SK-N-MC (cell line): ENCODE measurements at regions not wholly inside any gene's neighbourhood (a gene's known extent, or its start where the extent isn't known, plus 50 kb on each side); places are given as distances from the start of the nearest gene placed in this dataset.

ENCODE experiments used
- DNase-seq: peaks from one replicate; pipeline ENCODE4 v3.0.0-alpha.2; 2011; ENCODE audit warnings: low read depth, low spot score
- H3K27ac ChIP-seq: fragments of 200-600 bp; sonication (generic); 2 replicates; pipeline ENCODE4 v1.5.1; 2016; ENCODE audit warnings: mixed run types
- H3K36me3 ChIP-seq: fragments of 200-600 bp; sonication (generic); 2 replicates; pipeline ENCODE4 v1.6.1; 2017; ENCODE audit warnings: antibody characterized with exemption, low read length, mixed read lengths; ENCODE audit not compliant: insufficient read depth
- H3K4me3 ChIP-seq: fragments of 200-600 bp; sonication (generic); 2 replicates; pipeline ENCODE4 v1.5.1; 2016
- H3K9ac ChIP-seq: fragments of 200-600 bp; sonication (generic); 2 replicates; pipeline ENCODE4 v1.8.0; 2017; ENCODE audit warnings: mixed run types, mixed read lengths; ENCODE audit not compliant: insufficient read length
- H3K9me3 ChIP-seq: fragments of 200-600 bp; sonication (generic); 2 replicates; pipeline ENCODE4 v1.6.1; 2017; ENCODE audit warnings: low read depth, mild to moderate bottlenecking, antibody characterized with exemption, low read length, moderate library complexity, mixed read lengths
- EZH2 ChIP-seq: fragments of 200-600 bp; sonication (generic); IDR thresholded peaks from one replicate; pipeline ENCODE4 v1.6.1; 2017; ENCODE audit warnings: antibody characterized with exemption
- FOXP2 ChIP-seq: optimal IDR thresholded peaks from 2 replicates; pipeline ENCODE3; 2011; ENCODE audit warnings: mild to moderate bottlenecking, moderate library complexity; ENCODE audit not compliant: insufficient read depth; ENCODE audit errors: extremely low read length, control extremely low read depth
- POLR2AphosphoS5 ChIP-seq: IDR thresholded peaks from 2 replicates; pipeline ENCODE4 v1.6.1; 2012; ENCODE audit warnings: mild to moderate bottlenecking, low read depth, low read length, borderline replicate concordance

DNA sequence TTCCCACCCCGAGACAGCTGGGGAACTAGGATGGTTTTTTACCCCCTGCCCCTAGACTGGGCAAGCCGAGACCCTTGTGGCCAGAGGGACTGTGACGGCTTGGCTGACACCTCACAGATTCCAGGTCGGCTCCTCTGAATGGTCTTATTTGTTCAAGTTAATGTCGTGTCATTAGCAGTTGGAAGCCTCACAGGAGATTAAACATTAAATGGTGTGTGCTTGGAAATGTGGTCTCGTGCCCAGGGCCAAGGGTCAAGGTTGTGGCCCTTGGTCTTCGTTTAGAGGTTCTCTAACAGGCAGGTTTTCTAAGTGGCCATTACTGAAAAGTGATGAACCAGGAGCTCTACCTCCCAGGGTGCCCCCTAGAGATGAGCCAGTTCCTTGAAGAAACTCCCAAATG is 61.2 kb upstream of the RXRA start:
- Histone ChIP-seq H3K9ac (no peak overlapping the region), H3K36me3 (no peaks in the 10 kb centered on the region), H3K9me3 (no peaks in the 10 kb centered on the region), H3K4me3 (no peak overlapping the region), H3K27ac (no peak overlapping the region)
- TF ChIP-seq POLR2AphosphoS5, result no peak
- no peak for TF ChIP-seq FOXP2
- no peak for TF ChIP-seq EZH2
- DNase-seq, result no peak

- Histone ChIP-seq H3K27ac (no peak overlapping the region), H3K36me3 (no peaks in the 10 kb centered on the region), H3K4me3 (no peak overlapping the region), H3K9me3 (no peaks in the 10 kb centered on the region), H3K9ac (no peak overlapping the region)
- DNase-seq, result no peak
- TF ChIP-seq FOXP2 (no peak), POLR2AphosphoS5 (no peak), EZH2 (no peak)
Measured at GRCh38 chr9:134266418-134266817, 59.8 kb upstream of the RXRA start.

DNA sequence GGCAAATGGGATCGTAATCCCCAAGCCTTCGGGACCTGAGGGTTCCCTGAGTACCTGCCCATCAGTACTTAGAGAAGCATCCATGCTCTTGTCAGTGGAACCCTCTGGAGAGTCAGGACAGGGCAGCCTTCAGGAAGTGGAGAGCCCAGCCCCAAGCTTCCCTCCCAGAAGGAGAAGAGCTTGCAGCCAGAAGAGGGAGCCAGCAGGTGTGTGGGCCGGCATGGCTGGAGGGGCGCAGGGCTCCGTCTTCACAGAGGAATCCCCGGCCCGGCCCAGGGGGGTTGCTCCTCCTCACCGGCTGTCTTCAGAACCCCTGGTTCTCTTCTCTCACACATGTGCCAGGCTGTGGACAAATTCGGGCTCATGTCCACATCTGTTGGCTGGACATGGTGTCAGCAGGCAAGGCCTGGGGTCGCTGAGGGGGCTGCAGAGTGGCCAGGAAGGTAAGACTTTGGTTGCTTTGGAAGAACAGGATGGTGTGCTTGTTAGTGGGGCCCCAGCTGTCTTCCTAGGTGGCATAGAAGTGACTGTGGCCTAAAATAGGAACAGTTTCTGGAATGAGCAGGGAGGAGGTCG is 58.9 kb upstream of the RXRA start:
- Histone ChIP-seq H3K9me3 (no peaks in the 10 kb centered on the region), H3K27ac (no peak overlapping the region), H3K36me3 (no peaks in the 10 kb centered on the region), H3K4me3 (no peak overlapping the region), H3K9ac (no peak overlapping the region)
- DNase-seq, result no peak
- TF ChIP-seq POLR2AphosphoS5, result no peak
- TF ChIP-seq EZH2, result no peak
- TF ChIP-seq FOXP2, result no peak

- no peak overlapping the region for H3K27ac ChIP-seq
- no peaks in the 10 kb centered on the region for H3K9me3 ChIP-seq
- TF ChIP-seq FOXP2 (no peak), EZH2 (no peak), POLR2AphosphoS5 (no peak)
- no peak for DNase-seq
- no peak overlapping the region for H3K9ac ChIP-seq
- H3K4me3 ChIP-seq, result no peak overlapping the region
- no peaks in the 10 kb centered on the region for H3K36me3 ChIP-seq
Measured at GRCh38 chr9:134267881-134268724, 58.2 kb upstream of the RXRA start.

DNA sequence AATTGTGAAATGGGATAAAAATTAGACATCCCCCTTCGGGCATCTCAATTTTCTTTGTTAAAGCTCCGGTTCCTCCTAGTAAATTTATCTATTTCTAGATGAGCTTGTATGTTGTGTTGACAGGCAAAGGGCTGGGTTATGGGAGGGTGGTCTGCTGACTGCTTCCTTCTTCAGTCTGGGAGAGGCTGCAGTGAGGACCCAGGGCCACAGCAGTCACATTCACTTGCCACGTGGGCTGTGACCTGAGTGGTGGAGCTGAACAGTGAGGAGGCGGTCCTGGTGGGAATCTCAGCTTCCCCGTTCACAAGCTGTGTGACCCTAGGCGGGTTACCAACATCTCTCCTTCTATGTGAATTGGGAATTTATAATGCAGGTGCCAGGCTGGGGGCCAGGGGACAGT is 57.5 kb upstream of the RXRA start:
- Histone ChIP-seq H3K4me3 (no peak overlapping the region), H3K27ac (no peak overlapping the region), H3K9ac (no peak overlapping the region), H3K36me3 (no peaks in the 10 kb centered on the region), H3K9me3 (no peaks in the 10 kb centered on the region)
- DNase-seq, result no peak
- TF ChIP-seq POLR2AphosphoS5 (no peak), EZH2 (no peak), FOXP2 (no peak)

- H3K9me3 ChIP-seq, result no peaks in the 10 kb centered on the region
Measured at GRCh38 chr9:134271338-134272301, 54.6 kb upstream of the RXRA start.

DNA sequence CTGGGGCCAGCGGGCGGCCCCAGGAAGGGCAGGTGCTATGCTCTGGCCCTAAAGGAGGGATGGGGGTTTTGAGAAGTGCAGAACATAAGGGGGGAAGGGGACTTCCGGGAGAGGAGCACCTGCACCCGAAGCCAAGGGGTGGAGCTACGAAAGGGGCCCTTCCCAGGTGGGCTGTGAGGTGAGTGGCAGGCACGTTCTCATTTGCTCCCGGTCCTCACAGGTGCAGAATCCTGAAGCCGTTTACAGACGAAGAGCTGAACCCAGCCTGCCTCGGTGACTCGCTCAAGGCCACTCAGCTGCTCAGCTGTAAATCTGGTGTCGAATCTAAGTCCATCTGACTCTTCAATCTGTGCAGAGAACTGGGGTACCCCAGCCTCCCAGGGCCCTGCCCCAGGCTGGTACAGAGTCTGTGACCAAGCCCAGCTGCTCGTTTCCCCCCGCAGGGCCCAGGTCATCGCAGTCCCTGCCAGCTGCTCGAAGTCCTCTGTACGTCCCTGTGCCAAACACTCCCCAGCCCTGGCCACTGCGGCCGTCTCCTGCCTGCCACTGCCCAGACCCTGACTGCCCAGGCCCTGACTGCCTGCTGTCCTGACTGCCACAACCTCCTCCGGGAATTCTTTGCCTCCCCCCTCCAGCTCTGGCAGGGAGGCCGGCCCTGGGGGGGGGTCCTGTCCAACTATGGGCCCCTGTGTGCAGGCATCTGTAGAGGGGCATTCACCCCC is 53.8 kb upstream of the RXRA start:
- Histone ChIP-seq H3K36me3 (no peaks in the 10 kb centered on the region), H3K9ac (no peak overlapping the region), H3K4me3 (no peak overlapping the region), H3K9me3 (no peaks in the 10 kb centered on the region), H3K27ac (no peak overlapping the region)
- no peak for DNase-seq
- TF ChIP-seq POLR2AphosphoS5 (no peak), FOXP2 (no peak), EZH2 (no peak)

More at GRCh38 chr9:134271338-134272301, 54.6 kb upstream of the RXRA start:
- TF ChIP-seq EZH2 (no peak), POLR2AphosphoS5 (no peak), FOXP2 (no peak)
- no peaks in the 10 kb centered on the region for H3K36me3 ChIP-seq
- no peak overlapping the region for H3K27ac ChIP-seq
- no peak overlapping the region for H3K9ac ChIP-seq
- no peak overlapping the region for H3K4me3 ChIP-seq
- no peak for DNase-seq

DNA sequence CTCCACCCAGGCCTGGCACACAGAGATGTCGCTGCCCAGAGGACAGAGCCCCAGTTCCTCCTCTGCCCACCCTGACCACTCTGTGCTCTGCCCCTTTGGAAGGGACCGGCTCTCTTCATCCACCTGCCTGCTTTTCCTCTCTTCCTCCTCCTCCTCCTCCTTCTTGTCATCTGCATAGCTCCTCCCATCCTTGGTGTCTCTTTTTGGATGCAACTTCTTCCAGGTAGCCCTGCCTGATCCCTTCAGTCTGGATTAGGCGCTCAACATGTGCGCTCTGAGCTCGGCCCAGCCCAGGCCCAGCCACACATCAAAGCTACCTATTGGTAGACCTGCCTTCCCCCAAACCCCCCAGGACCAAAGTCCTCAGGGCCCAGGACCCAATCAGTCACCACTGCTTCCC is 52.6 kb upstream of the RXRA start:
- H3K9ac ChIP-seq, result no peak overlapping the region
- H3K9me3 ChIP-seq, result no peaks in the 10 kb centered on the region
- no peak for DNase-seq
- no peaks in the 10 kb centered on the region for H3K36me3 ChIP-seq
- no peak overlapping the region for H3K27ac ChIP-seq
- H3K4me3 ChIP-seq, result no peak overlapping the region
- no peak for TF ChIP-seq POLR2AphosphoS5
- no peak for TF ChIP-seq FOXP2
- TF ChIP-seq EZH2, result no peak
